OCI-LY7 (cell line): ENCODE measurements at regions not wholly inside any gene's neighbourhood (a gene's known extent, or its start where the extent isn't known, plus 50 kb on each side); places are given as distances from the start of the nearest gene placed in this dataset.

Experiments used
- EZH2phosphoT487 ChIP-seq: fragments of 200-600 bp; sonication (generic); IDR thresholded peaks from 2 replicates; pipeline ENCODE4 v1.6.1; 2018; ENCODE audit warnings: low read depth, borderline replicate concordance, mild to moderate bottlenecking, mixed run types, antibody characterized with exemption, low read length, moderate library complexity, mixed read lengths
- TF ChIP-seq, protein P1 (sequence below): fragments of 200-600 bp; sonication (generic); conservative IDR thresholded peaks from 2 replicates; pipeline ENCODE4 v1.5.1; 2014; ENCODE audit warnings: mild to moderate bottlenecking, antibody characterized with exemption, low read length, moderate library complexity, mixed read lengths

GRCh38 chr4:120281581-120281980, 214.9 kb upstream of the MAD2L1 start:
- TF ChIP-seq, protein P1, sequence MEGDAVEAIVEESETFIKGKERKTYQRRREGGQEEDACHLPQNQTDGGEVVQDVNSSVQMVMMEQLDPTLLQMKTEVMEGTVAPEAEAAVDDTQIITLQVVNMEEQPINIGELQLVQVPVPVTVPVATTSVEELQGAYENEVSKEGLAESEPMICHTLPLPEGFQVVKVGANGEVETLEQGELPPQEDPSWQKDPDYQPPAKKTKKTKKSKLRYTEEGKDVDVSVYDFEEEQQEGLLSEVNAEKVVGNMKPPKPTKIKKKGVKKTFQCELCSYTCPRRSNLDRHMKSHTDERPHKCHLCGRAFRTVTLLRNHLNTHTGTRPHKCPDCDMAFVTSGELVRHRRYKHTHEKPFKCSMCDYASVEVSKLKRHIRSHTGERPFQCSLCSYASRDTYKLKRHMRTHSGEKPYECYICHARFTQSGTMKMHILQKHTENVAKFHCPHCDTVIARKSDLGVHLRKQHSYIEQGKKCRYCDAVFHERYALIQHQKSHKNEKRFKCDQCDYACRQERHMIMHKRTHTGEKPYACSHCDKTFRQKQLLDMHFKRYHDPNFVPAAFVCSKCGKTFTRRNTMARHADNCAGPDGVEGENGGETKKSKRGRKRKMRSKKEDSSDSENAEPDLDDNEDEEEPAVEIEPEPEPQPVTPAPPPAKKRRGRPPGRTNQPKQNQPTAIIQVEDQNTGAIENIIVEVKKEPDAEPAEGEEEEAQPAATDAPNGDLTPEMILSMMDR: no peak
- no peak for TF ChIP-seq EZH2phosphoT487
